GM21423 (cell line): ENCODE measurements at regions not wholly inside any gene's neighbourhood (a gene's known extent, or its start where the extent isn't known, plus 50 kb on each side); places are given as distances from the start of the nearest gene placed in this dataset.
"Not testable (repeated sequence)": the region's sequence is repeated elsewhere in the genome, so short reads cannot be mapped to it uniquely, and the experiment has no call there.

Experiments used
- ATAC-seq: cut with Tn5 transposase; IDR thresholded peaks from one replicate; pipeline ENCODE4 v1.9.1; 2021; ENCODE audit warnings: mild to moderate bottlenecking, moderate library complexity; ENCODE audit not compliant: unreplicated experiment

DNA sequence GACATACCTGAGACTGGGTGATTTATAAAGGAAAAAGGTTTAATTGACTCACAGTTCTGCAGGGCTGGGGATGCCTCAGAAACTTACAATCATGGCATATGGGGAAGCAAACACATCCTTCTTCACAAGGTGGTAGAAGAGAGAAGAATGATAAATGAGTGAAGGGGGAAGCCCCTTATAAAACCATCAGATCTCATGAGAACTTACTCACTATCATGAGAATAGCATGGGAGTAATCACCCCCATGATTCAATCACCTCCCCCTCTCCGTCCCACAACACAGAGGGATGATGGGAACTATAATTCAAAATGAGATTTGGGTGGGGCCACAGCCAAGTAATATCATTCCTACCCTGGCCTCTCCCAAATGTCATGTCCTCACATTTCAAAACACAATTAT lies 1206.0 kb upstream of the CELF4 start:
- not testable (repeated sequence) for ATAC-seq

DNA sequence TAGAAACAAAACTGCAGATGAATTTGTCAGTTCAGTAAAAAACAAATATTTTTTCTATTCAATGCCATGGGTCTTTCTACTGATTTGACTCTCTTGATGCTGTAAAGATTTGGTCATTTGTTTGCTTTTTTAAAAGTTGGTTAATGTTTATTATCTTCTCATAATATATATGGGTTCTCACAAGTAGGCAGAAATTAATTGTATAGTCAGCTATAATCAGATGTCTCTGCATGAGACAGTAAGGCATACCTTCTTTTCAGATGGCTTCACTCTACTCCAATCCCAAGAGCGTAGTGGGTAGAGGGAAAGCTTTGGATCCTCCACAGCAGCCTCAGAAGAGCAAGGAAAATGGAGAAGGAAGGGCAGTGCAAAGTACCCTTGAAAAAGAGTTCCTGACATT lies 1202.9 kb upstream of the CELF4 start:
- no peak for ATAC-seq

DNA sequence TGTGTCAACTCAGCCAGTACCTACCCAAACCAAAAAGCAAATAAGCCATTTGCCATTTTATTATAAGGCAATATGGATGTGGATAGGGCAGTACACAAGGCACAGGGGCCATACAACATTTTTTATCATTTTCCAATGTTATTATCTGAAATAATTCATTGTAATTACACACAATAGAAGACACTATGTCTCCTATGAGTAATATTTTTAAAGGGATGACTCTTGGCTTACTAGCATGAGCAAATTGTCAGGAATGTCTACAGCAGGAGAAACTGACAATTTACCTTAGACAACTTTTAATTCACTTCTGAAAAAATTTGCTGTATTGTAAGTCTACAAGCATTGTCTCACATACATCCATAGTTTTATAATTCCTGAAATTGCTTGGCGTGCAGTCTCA lies 1193.9 kb upstream of the CELF4 start:
- ATAC-seq, result no peak

DNA sequence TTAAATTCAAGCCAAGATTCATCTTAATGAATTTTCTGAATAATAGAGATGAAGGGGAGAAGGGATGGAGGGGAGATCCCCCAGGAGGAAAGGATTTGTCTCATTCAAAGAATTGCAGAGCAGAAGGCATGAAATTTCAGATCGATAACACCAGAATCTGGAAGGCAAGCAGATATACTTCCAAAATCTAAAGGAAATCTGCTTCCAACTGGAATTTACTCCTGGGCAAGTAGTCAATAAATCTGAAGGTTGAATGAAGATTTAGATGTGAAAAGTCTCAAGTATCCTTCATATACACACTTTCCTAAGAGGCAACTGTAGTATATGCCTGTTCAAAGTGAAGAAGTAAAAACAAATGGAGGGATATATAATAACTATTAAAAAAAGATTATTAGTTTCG lies 1190.8 kb upstream of the CELF4 start:
- no peak for ATAC-seq

DNA sequence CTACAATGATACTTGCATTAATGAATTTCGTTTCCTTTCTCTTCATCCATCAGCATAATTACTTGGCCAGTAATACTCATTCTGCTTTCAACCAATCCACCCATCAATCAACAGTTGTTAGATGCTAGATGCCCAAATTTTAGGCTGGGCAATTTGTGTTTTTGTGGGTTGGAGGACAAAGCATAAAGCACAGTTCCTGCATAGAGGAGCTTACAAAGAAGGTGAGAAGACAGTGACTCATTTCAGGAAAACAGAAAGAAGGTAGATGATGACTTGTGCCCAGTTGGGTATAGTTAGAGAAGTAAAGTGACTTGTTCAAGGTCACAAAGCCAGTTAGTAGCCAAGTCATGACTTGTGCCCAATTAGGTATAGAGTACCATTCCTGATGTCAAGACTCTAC lies 1186.8 kb upstream of the CELF4 start:
- no peak for ATAC-seq

DNA sequence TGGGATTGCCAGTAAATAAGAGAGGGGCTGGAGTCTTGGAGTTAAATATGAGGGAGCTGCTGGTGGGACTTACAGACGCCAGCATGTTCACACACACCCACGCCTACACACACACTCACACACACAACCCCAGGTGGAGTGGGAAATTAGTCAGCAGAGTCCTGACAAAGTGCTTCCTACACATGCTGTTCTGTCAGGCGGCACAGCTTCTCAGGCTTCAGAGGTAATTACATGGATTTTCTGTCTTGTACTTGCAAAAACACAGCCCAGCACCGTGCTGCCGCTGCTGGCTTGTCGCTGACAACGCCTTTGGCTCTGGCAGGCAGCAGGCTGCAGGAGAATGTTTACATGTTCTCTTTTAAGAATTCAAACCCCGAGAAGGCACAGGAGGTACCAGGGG lies 1186.3 kb upstream of the CELF4 start:
- ATAC-seq, result no peak

DNA sequence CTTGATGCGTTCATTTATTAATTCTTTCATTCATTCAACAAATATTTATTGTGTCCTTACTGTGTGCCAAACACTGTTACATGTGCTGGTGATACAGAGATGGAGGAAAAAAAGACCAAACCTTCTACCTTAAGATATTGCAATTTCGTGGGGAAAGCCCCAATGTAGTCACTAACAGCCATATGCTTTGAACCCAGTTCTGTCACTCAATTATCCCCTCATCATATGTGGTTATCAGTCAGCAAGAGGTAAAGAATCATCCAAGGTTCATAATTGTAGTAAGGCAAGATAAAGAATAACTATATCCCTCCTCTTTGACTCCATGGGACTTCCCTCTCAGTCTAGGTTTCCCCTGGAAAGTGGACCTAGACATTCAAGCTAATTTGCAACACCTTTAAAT lies 1185.6 kb upstream of the CELF4 start:
- ATAC-seq, result no peak

DNA sequence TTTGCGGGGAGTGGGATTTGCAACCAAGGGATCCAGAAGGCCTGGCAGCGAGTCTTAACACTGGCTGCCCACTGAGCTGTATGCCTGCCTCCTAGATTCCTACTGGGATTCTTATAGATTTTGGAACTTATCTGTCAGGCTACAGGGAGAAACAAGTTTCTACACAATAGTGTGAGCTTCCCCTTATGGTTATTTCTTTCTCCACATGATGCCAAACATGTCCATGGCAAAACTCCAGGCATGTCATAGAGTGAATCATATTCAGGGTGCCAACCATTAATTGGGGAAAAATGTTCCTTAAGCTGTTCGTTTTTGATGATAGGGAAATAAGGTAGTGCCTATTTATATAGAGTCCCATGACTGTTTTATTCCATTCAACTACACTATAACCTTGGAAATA lies 1185.2 kb upstream of the CELF4 start:
- ATAC-seq, result no peak

DNA sequence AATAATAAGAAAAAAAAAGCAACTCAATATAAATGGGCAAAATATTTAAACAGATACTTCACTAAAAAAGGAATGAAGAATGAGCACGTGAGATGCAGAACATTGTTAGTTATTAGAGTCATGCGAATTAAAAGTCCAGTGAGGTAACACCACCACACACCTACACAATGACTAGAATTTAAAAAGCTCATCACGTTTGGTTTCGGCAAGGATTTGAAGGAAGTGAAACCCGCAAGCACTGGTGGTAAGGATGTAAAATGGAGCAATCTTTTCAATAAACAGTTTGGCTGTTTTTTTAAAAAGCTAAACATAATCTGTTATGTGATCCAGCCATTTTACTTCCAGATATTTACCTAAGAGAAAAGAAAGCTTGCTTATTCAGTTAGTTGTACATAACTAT lies 1181.6 kb upstream of the CELF4 start:
- no peak for ATAC-seq

DNA sequence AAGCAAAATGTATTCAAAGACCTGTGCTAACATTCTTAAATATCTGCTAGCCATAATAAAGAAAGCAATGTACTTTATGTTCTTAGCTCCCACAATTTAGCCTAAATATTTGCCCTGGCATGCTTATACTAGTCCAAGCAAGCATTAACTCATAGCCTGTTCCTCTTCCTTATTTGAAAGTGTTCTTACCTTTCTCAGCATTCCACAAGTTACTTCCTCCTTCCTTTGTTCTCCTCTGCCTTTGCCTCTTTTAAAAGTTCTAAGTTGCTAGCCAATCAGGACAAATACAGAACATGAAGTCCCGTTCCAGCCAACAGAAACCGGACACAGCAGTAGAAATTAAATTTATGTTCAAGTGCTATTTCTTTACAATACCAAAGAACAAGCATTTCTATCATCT lies 1154.6 kb upstream of the CELF4 start:
- not testable (repeated sequence) for ATAC-seq

DNA sequence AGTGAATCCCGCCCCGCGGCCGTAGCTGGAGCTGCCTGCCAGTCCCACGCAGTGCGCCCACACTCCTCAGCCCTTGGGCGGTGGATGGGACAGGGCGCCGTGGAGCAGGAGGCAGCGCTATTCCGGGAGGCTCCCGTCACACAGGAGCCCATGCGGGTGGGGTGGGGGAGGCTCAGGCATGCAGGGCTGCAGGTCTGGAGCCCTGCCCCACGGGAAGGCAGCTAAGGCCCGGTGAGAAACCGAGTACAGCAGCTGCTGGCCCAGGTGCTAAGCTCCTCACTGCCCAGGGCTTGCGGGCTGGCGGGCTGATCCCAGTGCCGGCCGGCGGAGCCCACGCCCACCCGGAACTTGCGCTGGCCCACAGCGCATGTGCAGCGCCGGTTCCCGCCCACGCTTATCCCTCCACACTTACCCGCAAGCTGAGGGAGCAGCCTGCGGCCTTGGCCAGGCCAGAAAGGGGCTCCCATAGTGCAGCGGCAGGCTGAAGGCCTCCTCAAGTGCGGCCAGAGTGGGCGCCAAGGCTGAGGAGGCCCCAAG lies 1152.8 kb upstream of the CELF4 start:
- ATAC-seq, result no peak

DNA sequence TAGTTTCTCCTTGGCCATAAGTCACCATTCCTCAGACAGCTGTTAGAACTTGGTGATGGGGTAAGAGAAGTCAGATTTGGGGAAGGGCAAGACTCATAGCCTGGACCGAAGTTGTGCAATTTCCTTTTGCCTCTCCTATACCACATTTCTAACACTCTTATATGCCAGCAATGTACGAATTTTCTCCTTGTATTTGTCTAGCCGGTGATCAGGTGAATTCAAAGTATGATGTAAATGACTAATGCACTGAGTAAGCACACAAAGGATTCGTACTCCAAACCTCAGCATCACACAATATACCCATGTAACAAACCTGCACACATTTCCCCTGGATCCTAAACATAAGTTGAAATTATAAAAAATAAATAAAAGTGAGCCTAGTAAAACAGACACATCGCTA lies 1143.5 kb upstream of the CELF4 start:
- no peak for ATAC-seq

DNA sequence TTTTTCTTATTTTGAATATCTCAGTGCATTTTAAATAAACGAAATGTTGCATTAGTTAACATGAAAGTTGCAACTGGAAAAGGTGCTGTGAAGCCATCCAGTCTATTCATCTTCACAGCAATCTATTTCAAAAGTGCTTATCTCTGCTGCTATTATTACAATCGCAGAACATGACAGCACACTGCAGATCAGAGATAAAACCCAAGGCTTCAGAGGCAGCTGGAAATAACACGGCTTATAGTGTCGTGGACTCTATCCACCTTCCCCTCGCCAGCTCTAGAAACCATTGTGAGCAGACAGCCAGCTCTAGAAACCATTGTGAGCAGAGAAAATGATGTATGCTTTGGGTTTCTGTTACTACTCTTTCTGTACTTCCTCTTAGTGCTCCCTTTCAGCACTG lies 1140.8 kb upstream of the CELF4 start:
- no peak for ATAC-seq

DNA sequence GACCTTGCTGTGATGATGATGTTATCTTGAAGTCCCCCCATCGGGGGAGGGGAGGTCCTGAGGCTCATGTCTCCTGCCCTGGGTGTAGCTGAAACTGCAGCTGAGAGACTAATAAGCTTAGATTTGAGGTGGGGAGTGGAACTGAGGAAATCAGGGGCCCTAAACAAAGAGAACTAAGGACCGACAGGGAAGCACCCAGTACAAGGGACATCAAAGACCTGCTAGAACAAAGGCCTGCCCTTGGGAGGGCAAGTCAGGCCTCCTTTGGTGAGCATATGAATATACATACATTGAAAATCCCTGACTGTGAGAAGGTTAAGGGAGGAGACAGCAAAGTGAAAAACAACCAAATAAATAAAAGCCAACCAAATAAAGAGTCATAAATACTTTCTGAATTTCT lies 1132.5 kb upstream of the CELF4 start:
- no peak for ATAC-seq

DNA sequence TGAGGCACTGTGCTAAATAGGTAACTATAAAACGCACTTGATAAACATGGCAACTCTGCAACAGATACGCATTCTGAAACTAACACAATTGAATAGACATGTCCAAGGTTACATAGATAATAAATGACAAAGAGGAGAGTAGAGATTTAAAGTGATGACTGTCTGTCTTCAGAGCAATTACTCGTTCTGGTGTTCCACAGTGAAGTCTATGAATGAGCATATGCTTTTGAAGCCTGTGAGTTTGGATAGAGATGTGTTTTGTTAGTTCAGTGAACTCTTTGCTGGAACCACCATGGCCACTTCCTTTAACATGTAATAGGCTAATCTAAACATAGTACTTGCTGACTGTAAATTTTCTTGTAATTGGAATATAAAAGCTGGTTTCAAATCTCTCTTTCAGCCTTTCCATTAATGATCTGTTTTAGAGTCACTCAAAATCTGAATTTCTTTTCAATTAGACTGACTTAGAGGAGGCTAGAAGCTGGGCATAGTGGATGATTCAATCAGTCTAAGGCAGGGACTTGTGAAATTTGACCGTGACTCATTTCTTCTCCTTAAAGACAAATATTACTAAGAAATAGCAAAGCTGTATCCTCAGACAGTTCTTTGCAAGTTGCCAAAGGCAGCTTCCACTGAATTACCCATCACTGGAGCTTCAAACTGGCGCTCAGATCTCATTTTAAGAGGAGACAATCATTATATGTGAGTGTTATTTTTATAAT lies 1130.1 kb upstream of the CELF4 start:
- ATAC-seq, result no peak

DNA sequence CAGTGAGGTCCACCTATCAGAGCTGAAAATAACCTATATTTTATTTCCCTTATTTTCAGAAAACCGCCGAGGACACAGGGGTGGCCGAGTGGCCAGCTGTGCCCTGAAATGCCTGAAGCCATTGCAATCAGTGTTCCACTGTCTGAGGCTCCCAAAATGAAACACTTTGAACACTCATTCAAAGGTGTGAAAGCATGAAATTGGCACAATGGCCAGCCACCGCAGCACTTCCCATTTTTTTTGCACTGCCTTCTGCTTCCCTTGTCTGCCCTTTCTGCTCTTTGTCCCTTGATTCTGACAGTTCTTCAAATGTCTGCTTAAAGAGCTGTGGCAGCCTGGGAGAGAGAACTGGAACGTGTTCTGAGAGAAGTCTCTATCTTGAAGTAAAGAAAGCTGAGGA lies 1127.5 kb upstream of the CELF4 start:
- no peak for ATAC-seq

DNA sequence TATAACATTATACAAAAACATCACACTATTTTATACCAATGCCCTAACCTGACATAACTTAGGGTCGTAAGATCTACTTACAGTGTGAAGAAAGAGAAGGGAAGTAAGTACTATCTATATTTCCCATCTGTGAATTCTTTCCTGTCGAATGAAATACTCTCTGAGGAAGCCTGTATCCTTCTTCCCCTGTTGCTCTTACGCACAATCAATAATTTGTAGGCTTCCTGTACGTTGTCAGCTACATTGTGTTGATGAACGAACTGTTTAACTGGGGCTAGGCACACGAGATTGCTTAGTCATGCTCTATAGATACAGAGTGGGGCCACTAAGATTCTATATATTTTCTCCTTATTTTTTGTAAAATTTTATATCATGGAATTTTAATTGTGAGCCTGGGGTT lies 1125.0 kb upstream of the CELF4 start:
- ATAC-seq, result no peak

DNA sequence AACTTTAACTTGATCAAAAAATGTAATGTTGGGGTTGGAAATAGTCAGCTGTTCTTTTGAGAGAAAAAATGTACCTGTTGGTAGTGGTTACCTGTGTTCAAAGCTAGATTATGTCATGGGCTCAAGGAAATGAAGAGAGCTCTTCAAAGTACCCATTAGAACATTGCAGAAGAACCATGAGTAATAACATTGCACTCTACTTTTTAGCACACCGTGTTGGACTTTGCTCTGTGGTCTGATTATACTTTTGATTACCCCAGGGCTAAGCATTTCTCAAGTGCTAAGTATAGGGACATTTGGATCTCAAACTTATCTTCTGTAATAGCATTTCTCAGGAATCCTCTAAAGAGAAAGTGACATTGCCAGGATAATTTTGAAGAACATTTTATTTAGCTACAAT lies 1122.8 kb upstream of the CELF4 start:
- no peak for ATAC-seq

DNA sequence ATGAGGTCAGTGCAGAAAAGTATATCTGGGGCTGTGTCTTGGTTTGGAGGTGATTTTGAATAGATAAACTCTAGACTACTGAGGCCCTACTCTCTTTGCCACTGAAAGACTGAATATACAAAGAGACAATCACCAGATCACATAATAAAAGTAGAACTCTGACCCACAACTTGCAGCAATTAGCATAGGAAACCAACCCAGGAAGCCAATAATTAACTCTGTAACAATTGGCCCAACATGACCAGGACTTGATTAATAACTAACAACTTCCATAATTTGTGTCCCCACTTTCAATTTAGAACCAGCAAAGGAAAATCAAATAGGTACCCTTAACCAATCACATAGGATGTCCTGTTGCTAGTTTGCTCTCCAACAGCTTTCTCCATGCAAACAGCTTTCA lies 1104.9 kb upstream of the CELF4 start:
- no peak for ATAC-seq

DNA sequence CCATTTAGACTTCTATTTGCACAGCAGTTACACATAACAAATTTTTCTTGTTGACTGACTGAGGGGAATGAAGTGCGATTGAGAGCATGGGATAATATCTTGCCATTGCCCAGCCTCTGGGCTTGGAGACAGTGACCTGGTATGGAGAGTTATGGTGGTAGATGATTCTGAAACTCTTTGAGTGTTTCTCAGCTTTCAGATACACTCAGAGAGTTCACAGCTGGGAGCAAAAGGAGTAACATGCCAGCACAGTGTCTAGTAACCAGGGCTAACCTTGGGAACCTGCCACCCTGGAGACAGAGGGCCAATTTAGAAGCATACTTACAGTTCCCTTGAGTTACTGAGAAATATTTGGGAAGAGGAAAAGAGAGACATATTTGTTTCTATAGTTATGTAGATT lies 1099.3 kb upstream of the CELF4 start:
- ATAC-seq, result no peak

DNA sequence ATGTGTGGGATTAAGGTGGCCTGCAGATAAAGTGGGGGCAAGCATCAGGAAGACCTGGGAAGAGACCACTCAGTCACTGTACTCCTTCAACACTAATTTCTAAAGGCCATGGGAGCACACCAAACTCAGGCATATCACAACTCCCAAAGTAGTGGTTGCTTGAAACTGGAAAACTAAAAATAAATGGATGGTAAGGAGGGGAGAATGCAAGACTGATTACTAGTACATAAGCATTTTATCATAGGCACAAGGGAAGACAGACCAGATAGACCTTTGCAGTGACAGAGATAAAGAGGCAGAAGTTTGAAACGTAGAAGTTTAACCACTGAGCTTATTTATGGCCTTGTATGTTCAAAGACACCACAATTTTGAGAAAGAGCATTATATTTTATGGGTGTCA lies 1098.1 kb upstream of the CELF4 start:
- ATAC-seq, result no peak

DNA sequence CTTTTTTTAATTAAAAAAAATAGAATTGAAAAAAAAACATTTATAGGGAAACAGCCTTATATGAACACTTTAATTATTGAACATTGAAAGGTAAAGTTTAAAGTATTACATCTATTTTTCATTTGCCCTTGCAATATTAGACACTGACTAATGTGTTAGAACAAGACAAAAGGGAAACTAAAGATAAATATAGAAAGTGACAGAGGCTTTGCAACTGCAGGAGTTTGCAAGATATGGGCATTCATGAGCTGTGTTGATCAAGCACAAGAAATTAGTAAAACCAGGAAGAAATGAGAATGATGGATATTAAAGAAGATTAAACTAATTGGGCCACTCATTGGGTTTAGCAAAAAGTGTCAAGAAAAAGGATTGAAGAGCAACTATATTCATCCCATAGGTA lies 1097.7 kb upstream of the CELF4 start:
- ATAC-seq, result no peak

DNA sequence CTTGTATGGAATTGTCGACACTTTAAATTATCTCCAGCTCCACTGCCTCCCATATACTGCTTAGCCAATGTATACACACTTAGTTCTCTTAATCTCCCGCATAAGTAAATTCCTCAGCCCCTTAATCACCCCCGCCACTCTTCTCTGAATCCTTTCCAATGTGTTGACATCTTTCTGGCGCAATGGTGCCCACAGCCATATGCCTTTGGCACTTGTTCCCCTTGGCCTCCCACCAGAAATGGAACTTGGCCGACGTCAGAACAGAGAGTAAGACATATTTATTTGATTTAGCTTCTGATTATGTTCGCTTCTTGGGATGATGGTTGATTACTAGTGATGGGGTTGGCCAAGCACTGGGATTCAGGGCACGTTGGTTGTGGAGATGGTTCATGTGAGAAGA lies 1089.3 kb upstream of the CELF4 start:
- no peak for ATAC-seq
